PFSK-1 (cell line): ENCODE measurements at regions not wholly inside any gene's neighbourhood (a gene's known extent, or its start where the extent isn't known, plus 50 kb on each side); places are given as distances from the start of the nearest gene placed in this dataset.
A peak's percentile ranks its signal among the peaks of the same experiment; 100 is the strongest.

Experiments used
- FOXP2 ChIP-seq: optimal IDR thresholded peaks from 2 replicates; pipeline ENCODE3; 2011; ENCODE audit warnings: borderline replicate concordance, control low read depth, inconsistent platforms; ENCODE audit not compliant: insufficient read depth; ENCODE audit errors: extremely low read length, extremely low read depth
- POLR2AphosphoS5 ChIP-seq: IDR thresholded peaks from 2 replicates; pipeline ENCODE4 v1.6.1; 2012; ENCODE audit warnings: low read depth, mild to moderate bottlenecking, control low read depth, low read length, moderate library complexity
- SIN3A ChIP-seq: IDR thresholded peaks from 2 replicates; pipeline ENCODE4 v1.6.1; 2012; ENCODE audit warnings: mild to moderate bottlenecking, low read length, moderate library complexity, borderline replicate concordance; ENCODE audit not compliant: insufficient read depth
- TAF1 ChIP-seq: IDR thresholded peaks from 2 replicates; pipeline ENCODE4 v1.6.1; 2012; ENCODE audit warnings: low read length, control low read depth, borderline replicate concordance; ENCODE audit not compliant: insufficient read depth
- TF ChIP-seq, protein P1 (sequence below), 2 experiments: IDR thresholded peaks; 2 replicates each; pipeline versions ENCODE4 v1.6.1 to v1.8.0; 2011 to 2012; ENCODE audit warnings: low read depth in 2 of 2, low read length in 2 of 2, control low read depth in 1 of 2, inconsistent platforms in 1 of 2, mild to moderate bottlenecking in 1 of 2, moderate library complexity in 1 of 2; ENCODE audit not compliant: insufficient read depth in 1 of 2

DNA sequence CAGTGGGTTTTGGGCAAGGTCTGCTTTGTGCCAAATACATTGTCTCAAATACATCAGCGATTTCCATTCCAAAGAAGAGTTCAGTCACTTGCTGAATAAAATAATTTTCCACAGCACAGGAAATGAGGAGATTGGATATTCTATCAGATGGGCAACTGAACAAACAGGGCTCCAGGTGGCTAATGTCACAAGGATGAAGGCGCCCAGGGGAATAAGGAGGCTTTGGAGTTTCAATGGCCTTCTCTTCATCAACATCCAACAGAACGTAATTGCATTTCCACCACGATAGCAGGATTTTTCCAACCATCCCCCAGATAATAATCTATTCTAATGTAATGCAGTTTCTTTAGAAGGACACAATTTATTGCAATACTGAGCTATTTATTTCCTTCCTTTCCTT lies 104.7 kb upstream of the KLHL13 start:
- TF ChIP-seq TAF1, result no peak
- no peak for TF ChIP-seq SIN3A
- no peak for TF ChIP-seq POLR2AphosphoS5
- no peak for TF ChIP-seq FOXP2
- TF ChIP-seq, protein P1, sequence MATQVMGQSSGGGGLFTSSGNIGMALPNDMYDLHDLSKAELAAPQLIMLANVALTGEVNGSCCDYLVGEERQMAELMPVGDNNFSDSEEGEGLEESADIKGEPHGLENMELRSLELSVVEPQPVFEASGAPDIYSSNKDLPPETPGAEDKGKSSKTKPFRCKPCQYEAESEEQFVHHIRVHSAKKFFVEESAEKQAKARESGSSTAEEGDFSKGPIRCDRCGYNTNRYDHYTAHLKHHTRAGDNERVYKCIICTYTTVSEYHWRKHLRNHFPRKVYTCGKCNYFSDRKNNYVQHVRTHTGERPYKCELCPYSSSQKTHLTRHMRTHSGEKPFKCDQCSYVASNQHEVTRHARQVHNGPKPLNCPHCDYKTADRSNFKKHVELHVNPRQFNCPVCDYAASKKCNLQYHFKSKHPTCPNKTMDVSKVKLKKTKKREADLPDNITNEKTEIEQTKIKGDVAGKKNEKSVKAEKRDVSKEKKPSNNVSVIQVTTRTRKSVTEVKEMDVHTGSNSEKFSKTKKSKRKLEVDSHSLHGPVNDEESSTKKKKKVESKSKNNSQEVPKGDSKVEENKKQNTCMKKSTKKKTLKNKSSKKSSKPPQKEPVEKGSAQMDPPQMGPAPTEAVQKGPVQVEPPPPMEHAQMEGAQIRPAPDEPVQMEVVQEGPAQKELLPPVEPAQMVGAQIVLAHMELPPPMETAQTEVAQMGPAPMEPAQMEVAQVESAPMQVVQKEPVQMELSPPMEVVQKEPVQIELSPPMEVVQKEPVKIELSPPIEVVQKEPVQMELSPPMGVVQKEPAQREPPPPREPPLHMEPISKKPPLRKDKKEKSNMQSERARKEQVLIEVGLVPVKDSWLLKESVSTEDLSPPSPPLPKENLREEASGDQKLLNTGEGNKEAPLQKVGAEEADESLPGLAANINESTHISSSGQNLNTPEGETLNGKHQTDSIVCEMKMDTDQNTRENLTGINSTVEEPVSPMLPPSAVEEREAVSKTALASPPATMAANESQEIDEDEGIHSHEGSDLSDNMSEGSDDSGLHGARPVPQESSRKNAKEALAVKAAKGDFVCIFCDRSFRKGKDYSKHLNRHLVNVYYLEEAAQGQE (IDR thresholded peaks at IDR 0.05; ENCODE audit: insufficient read depth in 1 of 2, low read depth in 2 of 2, low read length in 2 of 2), result peak in 1 of 2 experiments; percentile 30; a peak in 1 of 4 replicates

DNA sequence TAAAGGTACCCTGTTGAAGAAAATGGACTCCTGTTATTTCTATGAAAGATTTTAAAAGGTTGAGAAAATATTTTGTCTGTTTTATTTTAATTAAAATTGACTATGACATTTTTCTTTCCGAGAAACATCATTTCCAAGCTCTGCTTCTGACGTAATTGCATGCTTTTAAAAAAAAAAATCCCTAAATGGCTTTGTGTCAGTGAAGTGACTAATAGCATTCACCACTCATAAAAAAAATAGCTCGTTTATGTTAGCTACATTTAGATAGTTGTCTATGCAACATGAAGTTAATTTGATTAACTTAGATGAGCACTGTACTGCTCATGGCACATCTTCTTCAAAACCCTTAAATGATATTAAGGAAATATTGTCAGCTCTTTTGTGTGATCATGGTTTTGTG lies 105.1 kb upstream of the KLHL13 start:
- TF ChIP-seq FOXP2, result no peak
- TF ChIP-seq, protein P1 (IDR thresholded peaks at IDR 0.05; ENCODE audit: insufficient read depth in 1 of 2, low read depth in 2 of 2, low read length in 2 of 2), result no peak
- TF ChIP-seq TAF1, result no peak
- no peak for TF ChIP-seq POLR2AphosphoS5
- no peak for TF ChIP-seq SIN3A

DNA sequence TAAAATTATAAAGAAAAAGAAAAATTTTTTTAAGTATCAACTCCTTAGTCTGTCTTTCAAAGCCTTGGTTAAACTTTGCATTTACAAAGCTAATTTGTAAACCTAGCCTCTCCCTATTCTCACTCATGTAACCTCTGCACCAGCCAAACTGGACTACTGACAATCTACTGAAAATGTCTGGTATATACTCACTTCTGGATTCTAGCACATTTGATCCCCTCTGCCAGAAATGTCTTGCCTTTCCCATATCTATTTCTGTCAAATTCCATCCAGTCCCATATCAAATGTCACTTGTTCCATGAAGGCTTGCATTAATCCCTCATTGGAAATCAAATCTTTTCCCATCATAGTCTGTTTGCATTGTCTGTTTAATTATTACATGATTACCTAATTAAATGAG lies 105.8 kb upstream of the KLHL13 start:
- TF ChIP-seq POLR2AphosphoS5 (no peak), FOXP2 (no peak), SIN3A (no peak), TAF1 (no peak)
- TF ChIP-seq, protein P1 (IDR thresholded peaks at IDR 0.05; ENCODE audit: insufficient read depth in 1 of 2, low read depth in 2 of 2, low read length in 2 of 2), result no peak

DNA sequence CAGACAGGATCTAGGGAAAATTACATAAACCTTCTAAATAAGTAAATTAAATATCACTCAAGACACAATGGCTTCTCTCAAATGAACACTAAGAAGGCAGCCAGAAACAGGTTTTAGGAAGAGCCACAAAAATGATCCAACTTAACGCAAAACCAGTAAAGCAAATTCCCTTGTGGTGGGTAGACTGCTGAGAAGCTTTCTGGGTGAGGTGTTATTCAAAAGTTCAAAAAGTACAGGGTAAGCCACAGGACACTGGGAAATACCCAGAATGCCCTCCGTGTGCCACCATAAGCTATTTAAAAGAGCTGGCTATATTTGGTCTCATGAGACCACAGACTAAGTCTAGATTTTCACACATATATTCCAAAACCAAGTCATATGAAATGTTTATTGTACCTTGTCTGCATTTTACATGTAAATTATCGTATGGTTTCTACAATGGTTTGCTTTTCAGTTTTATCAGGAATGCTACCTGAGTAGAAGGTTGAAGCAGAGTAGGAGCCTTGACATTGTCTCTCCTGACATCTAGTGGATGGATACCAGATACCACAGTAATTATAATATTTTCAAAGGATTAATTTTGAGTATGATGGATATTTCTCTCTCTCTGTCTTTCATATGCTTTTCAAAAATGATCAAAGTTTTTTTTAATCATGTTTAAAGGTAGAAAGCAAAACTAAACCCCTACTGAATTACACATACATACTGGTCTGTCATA lies 109.3 kb upstream of the KLHL13 start:
- TF ChIP-seq TAF1 (no peak), SIN3A (no peak), POLR2AphosphoS5 (no peak), FOXP2 (no peak)
- TF ChIP-seq, protein P1 (IDR thresholded peaks at IDR 0.05; ENCODE audit: insufficient read depth in 1 of 2, low read depth in 2 of 2, low read length in 2 of 2), result no peak
